ENCODE measurements at regions not wholly inside any gene's neighbourhood (a gene's known extent, or its start where the extent isn't known, plus 50 kb on each side); places are given as distances from the start of the nearest gene placed in this dataset.

- in situ Hi-C loops (cut with HindIII; ENCODE audit: low pct_ligation_motif_present, low sequenced_read_pairs): no loop called here
- no peak overlapping the region for H3K27ac ChIP-seq
- TF ChIP-seq CTCF (IDR thresholded peaks at IDR 0.05; ENCODE audit: low read depth, low read length, missing control alignments): no peak
- no peak for DNase-seq
- H3K4me3 ChIP-seq (ENCODE audit: low read depth, low read length): no peak overlapping the region
- no peaks in the 10 kb centered on the region for H3K27me3 ChIP-seq (replicated peaks)
- no peaks in the 10 kb centered on the region for H3K36me3 ChIP-seq (replicated peaks)
Measured at GRCh38 chr5:2575871-2576270, 175.6 kb downstream of the IRX2 start.

GRCh38 chr5:2575292-2575691, 176.2 kb downstream of the IRX2 start:
- TF ChIP-seq CTCF (IDR thresholded peaks at IDR 0.05; ENCODE audit: low read depth, low read length, missing control alignments): no peak
- Histone ChIP-seq H3K36me3 (replicated peaks) (no peaks in the 10 kb centered on the region), H3K27ac (no peak overlapping the region), H3K4me3 (ENCODE audit: low read depth, low read length) (no peak overlapping the region), H3K27me3 (replicated peaks) (no peaks in the 10 kb centered on the region)
- in situ Hi-C loops (cut with HindIII; ENCODE audit: low pct_ligation_motif_present, low sequenced_read_pairs): no loop called here
- DNase-seq: no peak

GRCh38 chr5:2574155-2574554, 177.3 kb downstream of the IRX2 start:
- in situ Hi-C loops (cut with HindIII; ENCODE audit: low pct_ligation_motif_present, low sequenced_read_pairs): no loop called here
- TF ChIP-seq CTCF (IDR thresholded peaks at IDR 0.05; ENCODE audit: low read depth, low read length, missing control alignments): no peak
- no peak overlapping the region for H3K27ac ChIP-seq

GRCh38 chr5:2570586-2570985, 180.9 kb downstream of the IRX2 start:
- in situ Hi-C loops (cut with HindIII; ENCODE audit: low pct_ligation_motif_present, low sequenced_read_pairs): no loop called here
- Histone ChIP-seq H3K36me3 (replicated peaks) (no peaks in the 10 kb centered on the region), H3K27ac (no peak overlapping the region), H3K4me3 (ENCODE audit: low read depth, low read length) (no peak overlapping the region), H3K27me3 (replicated peaks) (no peaks in the 10 kb centered on the region)
- no peak for TF ChIP-seq CTCF (IDR thresholded peaks at IDR 0.05; ENCODE audit: low read depth, low read length, missing control alignments)
- DNase-seq: no peak

More at GRCh38 chr5:2574155-2574554, 177.3 kb downstream of the IRX2 start:
- no peaks in the 10 kb centered on the region for H3K27me3 ChIP-seq (replicated peaks)
- DNase-seq: no peak
- no peak overlapping the region for H3K4me3 ChIP-seq (ENCODE audit: low read depth, low read length)
- H3K36me3 ChIP-seq (replicated peaks): no peaks in the 10 kb centered on the region

- Histone ChIP-seq H3K27ac (no peak overlapping the region), H3K27me3 (replicated peaks) (no peaks in the 10 kb centered on the region), H3K36me3 (replicated peaks) (no peaks in the 10 kb centered on the region), H3K4me3 (ENCODE audit: low read depth, low read length) (no peak overlapping the region)
- no peak for DNase-seq
- in situ Hi-C loops (cut with HindIII; ENCODE audit: low pct_ligation_motif_present, low sequenced_read_pairs): no loop called here
- TF ChIP-seq CTCF (IDR thresholded peaks at IDR 0.05; ENCODE audit: low read depth, low read length, missing control alignments): no peak
Measured at GRCh38 chr5:2569774-2570542, 181.5 kb downstream of the IRX2 start.

GRCh38 chr5:2569176-2569575, 182.3 kb downstream of the IRX2 start:
- no peak for TF ChIP-seq CTCF (IDR thresholded peaks at IDR 0.05; ENCODE audit: low read depth, low read length, missing control alignments)
- no peak overlapping the region for H3K27ac ChIP-seq
- H3K27me3 ChIP-seq (replicated peaks): no peaks in the 10 kb centered on the region
- H3K4me3 ChIP-seq (ENCODE audit: low read depth, low read length): no peak overlapping the region
- in situ Hi-C loops (cut with HindIII; ENCODE audit: low pct_ligation_motif_present, low sequenced_read_pairs): no loop called here
- DNase-seq: no peak
- no peaks in the 10 kb centered on the region for H3K36me3 ChIP-seq (replicated peaks)

All from brain microvascular endothelial cell (primary cell).